SKM-1 (cell line): ENCODE measurements at regions not wholly inside any gene's neighbourhood (a gene's known extent, or its start where the extent isn't known, plus 50 kb on each side); places are given as distances from the start of the nearest gene placed in this dataset.
"Not testable (repeated sequence)": the region's sequence is repeated elsewhere in the genome, so short reads cannot be mapped to it uniquely, and the experiment has no call there.

Source experiments
- DNase-seq: peaks from one replicate; lab custom pipeline; 2025; ENCODE audit not compliant: unreplicated experiment; lab: John Stamatoyannopoulos, UW

GRCh38 chrX:75673468-75673867 lies 111.6 kb downstream of the MAGEE2 start:
- no peak for DNase-seq

GRCh38 chrX:75655627-75656026 lies 129.4 kb downstream of the MAGEE2 start:
- DNase-seq = no peak

- no peak for DNase-seq
These were observed 127.0 kb upstream of the ZDHHC15 start for GRCh38 chrX:75649829-75650228.

GRCh38 chrX:75648803-75649588 lies 126.2 kb upstream of the ZDHHC15 start:
- DNase-seq = no peak

- no peak for DNase-seq
These were observed 120.0 kb upstream of the ZDHHC15 start for GRCh38 chrX:75642811-75643361.

GRCh38 chrX:75638332-75638731 lies 115.5 kb upstream of the ZDHHC15 start:
- DNase-seq = no peak

- no peak for DNase-seq
These were observed 102.4 kb upstream of the ZDHHC15 start for GRCh38 chrX:75625232-75625631.

- no peak for DNase-seq
These were observed 100.7 kb upstream of the ZDHHC15 start for GRCh38 chrX:75623535-75623934.

GRCh38 chrX:75609406-75609805 lies 86.6 kb upstream of the ZDHHC15 start:
- DNase-seq = no peak

GRCh38 chrX:75603833-75604232 lies 81.0 kb upstream of the ZDHHC15 start:
- DNase-seq = peak; percentile 0

- not testable (repeated sequence) for DNase-seq
These were observed 79.2 kb upstream of the ZDHHC15 start for GRCh38 chrX:75602022-75602421.

GRCh38 chrX:75596178-75596577 lies 73.3 kb upstream of the ZDHHC15 start:
- no peak for DNase-seq

GRCh38 chrX:75593186-75593585 lies 70.3 kb upstream of the ZDHHC15 start:
- DNase-seq = not testable (repeated sequence)

GRCh38 chrX:75582511-75582910 lies 59.7 kb upstream of the ZDHHC15 start:
- no peak for DNase-seq
